H9 (cell line): ENCODE measurements at regions not wholly inside any gene's neighbourhood (a gene's known extent, or its start where the extent isn't known, plus 50 kb on each side); places are given as distances from the start of the nearest gene placed in this dataset.

Source experiments
- DNase-seq: peaks from one replicate; pipeline ENCODE4 v3.0.0-alpha.2; 2017
- H2AFZ ChIP-seq: one replicate; pipeline ENCODE4 v1.6.1; 2013; ENCODE audit warnings: mild to moderate bottlenecking, low read length, control low read depth, moderate library complexity
- H2AK5ac ChIP-seq: 2 replicates; pipeline ENCODE4 v1.6.1; 2013; ENCODE audit warnings: low read length, control low read depth, mixed read lengths; ENCODE audit not compliant: insufficient read length
- H2BK120ac ChIP-seq: one replicate; pipeline ENCODE4 v1.6.1; 2013; ENCODE audit warnings: low read depth, mild to moderate bottlenecking, low read length, control low read depth, inconsistent platforms; ENCODE audit not compliant: poor library complexity, severe bottlenecking
- H2BK12ac ChIP-seq: 2 replicates; pipeline ENCODE4 v1.6.1; 2013; ENCODE audit warnings: low read length, control low read depth, mixed read lengths, low read depth; ENCODE audit not compliant: insufficient read length
- H2BK15ac ChIP-seq: 2 replicates; pipeline ENCODE4 v1.6.1; 2013; ENCODE audit warnings: low read depth, low read length, control low read depth
- H2BK20ac ChIP-seq: one replicate; pipeline ENCODE4 v1.6.1; 2013; ENCODE audit warnings: low read depth, mild to moderate bottlenecking, low read length, control low read depth, inconsistent platforms; ENCODE audit not compliant: poor library complexity, severe bottlenecking
- H2BK5ac ChIP-seq: 2 replicates; pipeline ENCODE4 v1.6.1; 2013; ENCODE audit warnings: low read length, control low read depth, mixed read lengths; ENCODE audit not compliant: insufficient read length
- H3K14ac ChIP-seq: 2 replicates; pipeline ENCODE4 v1.6.1; 2013; ENCODE audit warnings: low read length, control low read depth; ENCODE audit not compliant: insufficient read depth
- H3K18ac ChIP-seq: 2 replicates; pipeline ENCODE4 v1.6.1; 2013; ENCODE audit warnings: low read depth, mild to moderate bottlenecking, mixed read lengths, low read length, control low read depth; ENCODE audit not compliant: insufficient read length
- H3K23ac ChIP-seq: 2 replicates; pipeline ENCODE4 v1.6.1; 2013; ENCODE audit warnings: low read length, control low read depth, mixed read lengths, low read depth; ENCODE audit not compliant: insufficient read length
- H3K23me2 ChIP-seq: 2 replicates; pipeline ENCODE4 v1.6.1; 2013; ENCODE audit warnings: low read depth, mild to moderate bottlenecking, mixed read lengths, low read length, control low read depth; ENCODE audit not compliant: insufficient read length, poor library complexity, severe bottlenecking
- H3K27ac ChIP-seq: 2 replicates; pipeline ENCODE4 v1.5.1; 2013; ENCODE audit warnings: low read length, control low read depth, mixed read lengths, low read depth; ENCODE audit not compliant: insufficient read length
- H3K27me3 ChIP-seq: 2 replicates; pipeline ENCODE4 v1.6.1; 2013; ENCODE audit warnings: low read length, control low read depth, inconsistent platforms; ENCODE audit not compliant: insufficient read depth
- H3K4ac ChIP-seq: 2 replicates; pipeline ENCODE4 v1.6.1; 2013; ENCODE audit warnings: low read depth, mild to moderate bottlenecking, control low read depth, inconsistent platforms, low read length, moderate library complexity
- H3K4me1 ChIP-seq: 2 replicates; pipeline ENCODE4 v1.6.1; 2013; ENCODE audit warnings: low read length, control low read depth, inconsistent platforms; ENCODE audit not compliant: insufficient read depth
- H3K4me2 ChIP-seq: 2 replicates; pipeline ENCODE4 v1.6.1; 2013; ENCODE audit warnings: low read length, control low read depth, mixed read lengths; ENCODE audit not compliant: insufficient read length, insufficient read depth
- H3K56ac ChIP-seq: 2 replicates; pipeline ENCODE4 v1.6.1; 2013; ENCODE audit warnings: low read depth, mild to moderate bottlenecking, mixed read lengths, low read length, control low read depth; ENCODE audit not compliant: insufficient read length
- H3K79me1 ChIP-seq: 2 replicates; pipeline ENCODE4 v1.6.1; 2013; ENCODE audit warnings: low read depth, mild to moderate bottlenecking, moderate library complexity, low read length, control low read depth, inconsistent platforms; ENCODE audit not compliant: insufficient read depth, poor library complexity, severe bottlenecking
- H3K79me2 ChIP-seq: 2 replicates; pipeline ENCODE4 v1.6.1; 2013; ENCODE audit warnings: low read length, control low read depth, inconsistent platforms; ENCODE audit not compliant: insufficient read depth
- H3K9ac ChIP-seq: 2 replicates; pipeline ENCODE4 v1.6.1; 2013; ENCODE audit warnings: low read length, control low read depth, mixed read lengths; ENCODE audit not compliant: insufficient read length; ENCODE audit errors: extremely low read depth
- H3K9me3 ChIP-seq: one replicate; pipeline ENCODE4 v1.6.1; 2013; ENCODE audit warnings: low read depth, low read length, inconsistent platforms; ENCODE audit not compliant: control insufficient read depth
- H3T11ph ChIP-seq: one replicate; pipeline ENCODE4 v1.6.1; 2013; ENCODE audit warnings: mild to moderate bottlenecking, low read length, control low read depth, inconsistent platforms
- H4K20me1 ChIP-seq: one replicate; pipeline ENCODE4 v1.6.1; 2013; ENCODE audit not compliant: control insufficient read depth, insufficient read length, insufficient read depth
- H4K5ac ChIP-seq: 2 replicates; pipeline ENCODE4 v1.6.1; 2013; ENCODE audit warnings: low read depth, mild to moderate bottlenecking, mixed read lengths, low read length, control low read depth; ENCODE audit not compliant: insufficient read length
- H4K8ac ChIP-seq: replicated peaks from 2 replicates; pipeline ENCODE4 v1.6.1; 2013; ENCODE audit warnings: low read length, control low read depth, mixed read lengths, low read depth; ENCODE audit not compliant: insufficient read length
- H4K91ac ChIP-seq: 2 replicates; pipeline ENCODE4 v1.6.1; 2013; ENCODE audit warnings: low read depth, mild to moderate bottlenecking, moderate library complexity, mixed read lengths, low read length, control low read depth; ENCODE audit not compliant: insufficient read length
- H3K27ac Mint-ChIP-seq, 3 experiments: 2 replicates in 2 of 3; 3 replicates in 1 of 3; pipeline ENCODE4 v1.8.0; 2020 to 2021; ENCODE audit warnings: mixed read lengths in 3 of 3, mild to moderate bottlenecking in 1 of 3, moderate library complexity in 1 of 3
- H3K27me3 Mint-ChIP-seq: 2 replicates; pipeline ENCODE4 v1.8.0; 2021; ENCODE audit warnings: low read depth, mild to moderate bottlenecking, moderate library complexity, mixed read lengths
- H3K36me3 Mint-ChIP-seq, 3 experiments: 2 replicates in 2 of 3; 3 replicates in 1 of 3; pipeline ENCODE4 v1.8.0; 2020 to 2021; ENCODE audit warnings: low read depth in 3 of 3, mixed read lengths in 3 of 3; ENCODE audit not compliant: insufficient read depth in 1 of 3
- H3K4me1 Mint-ChIP-seq, 2 experiments: 2 replicates each; pipeline ENCODE4 v1.8.0; 2020; ENCODE audit warnings: mixed read lengths in 2 of 2
- H3K4me3 Mint-ChIP-seq, 2 experiments: 2 replicates in 1 of 2; 3 replicates in 1 of 2; pipeline ENCODE4 v1.8.0; 2020 to 2021; ENCODE audit warnings: mild to moderate bottlenecking in 2 of 2, mixed read lengths in 2 of 2, moderate library complexity in 1 of 2
- H3K9me3 Mint-ChIP-seq, 2 experiments: 2 replicates in 1 of 2; 3 replicates in 1 of 2; pipeline ENCODE4 v1.8.0; 2020; ENCODE audit warnings: mild to moderate bottlenecking in 2 of 2, mixed read lengths in 2 of 2, moderate library complexity in 1 of 2
- CTCF ChIP-seq: fragments of 200-600 bp; sonication (generic); conservative IDR thresholded peaks from 3 replicates; pipeline ENCODE4 v1.8.0; 2021; ENCODE audit warnings: antibody characterized with exemption, mild to moderate bottlenecking
- WGBS: extraction: QIAGEN DNeasy Blood & Tissue Kit; methylation state at CpG from one replicate; pipeline ENCODE4 v1.1.7; 2013; ENCODE audit warnings: missing lambda C conversion rate, low lambda C conversion rate, mixed read lengths; ENCODE audit not compliant: insufficient read length; ENCODE audit errors: extremely low coverage; 5-methylcytosine and 5-hydroxymethylcytosine counted together

GRCh38 chr12:118534003-118534402, 157.6 kb downstream of the SUDS3 start:
- Histone ChIP-seq H3K27me3 (no peaks in the 10 kb centered on the region), H3K79me2 (no peaks in the 10 kb centered on the region), H3K23ac (no peak overlapping the region), H3K4me1 (peaks cover 12% of the 10 kb centered on the region; the same call in 1 of the 2 replicates), H2AFZ (no peak overlapping the region), H2BK12ac (no peak overlapping the region), H2BK20ac (no peak overlapping the region), H3T11ph (no peak overlapping the region), H2BK5ac (no peak overlapping the region), H3K4me2 (no peak overlapping the region), H2AK5ac (no peak overlapping the region), H3K14ac (no peak overlapping the region), H4K91ac (no peak overlapping the region), H2BK15ac (no peak overlapping the region), H3K4ac (no peak overlapping the region), H4K5ac (no peak overlapping the region), H3K9ac (no peak overlapping the region), H4K20me1 (no peaks in the 10 kb centered on the region), H3K9me3 (no peaks in the 10 kb centered on the region), H3K56ac (no peak overlapping the region), H3K18ac (no peak overlapping the region), H3K79me1 (no peaks in the 10 kb centered on the region), H3K27ac (no peak overlapping the region), H3K23me2 (no peaks in the 10 kb centered on the region), H2BK120ac (no peak overlapping the region), H4K8ac (no peak overlapping the region)
- peaks cover 48 to 52% of the 10 kb centered on the region in 2 experiments for H3K4me1 Mint-ChIP-seq
- H3K27me3 Mint-ChIP-seq, result no peaks in the 10 kb centered on the region; the same call in 1 of the 2 replicates
- no peak overlapping the region for H3K4me3 Mint-ChIP-seq
- DNase-seq, result peak; percentile 44
- no CpG with 5 or more reads among the region's 3 CpGs for WGBS
- TF ChIP-seq CTCF, result no peak
- H3K27ac Mint-ChIP-seq, result 0 out of 7 replicates have a peak overlapping the region, but pooled peaks of 1 of the 3 experiments have one; percentile 21
- H3K36me3 Mint-ChIP-seq, result no peaks in the 10 kb centered on the region
- H3K9me3 Mint-ChIP-seq, result no peaks in the 10 kb centered on the region; a peak in 2 of 5 replicates
